Caco-2 (cell line): ENCODE measurements at regions not wholly inside any gene's neighbourhood (a gene's known extent, or its start where the extent isn't known, plus 50 kb on each side); places are given as distances from the start of the nearest gene placed in this dataset.

ENCODE experiments used
- BruUV-seq: library from RNA; stranded (reverse); fragments of 400-500 nt; replicated peaks from 2 replicates; lab custom pipeline; 2021; lab: Mats Ljungman, UMichigan
- CTCF ChIA-PET: fragments of 300-600 bp; sonication (Branson Sonifier 250); formaldehyde crosslinking; loops from one replicate; lab custom pipeline; 2022; ENCODE audit warnings: antibody characterized with exemption; lab: Charles Lee
- POLR2A ChIA-PET: fragments of 300-600 bp; sonication (Branson Sonifier 250); formaldehyde crosslinking; loops from one replicate; lab custom pipeline; 2022; ENCODE audit warnings: antibody characterized with exemption; lab: Charles Lee
- DNase-seq, 2 experiments: peaks; one replicate each; pipeline versions ENCODE4 v3.0.0 to v3.0.0-alpha.2; 2020 to 2022
- H3K27me3 ChIP-seq: replicated peaks from 2 replicates; pipeline ENCODE4 v1.6.0; 2011; ENCODE audit warnings: low read length; ENCODE audit not compliant: control insufficient read depth, insufficient read depth
- H3K36me3 ChIP-seq: 2 replicates; pipeline ENCODE4 v1.5.1; 2011; ENCODE audit warnings: low read length; ENCODE audit not compliant: control insufficient read depth, insufficient read depth
- H3K4me1 ChIP-seq: fragments of 250-450 bp; sonication (Bioruptor Pico); 2 replicates; pipeline ENCODE4 v1.5.1; 2020; ENCODE audit warnings: mild to moderate bottlenecking
- H3K4me3 ChIP-seq: 2 replicates; pipeline ENCODE4 v1.5.1; 2011; ENCODE audit warnings: low read depth, mild to moderate bottlenecking, control low read depth, low read length
- H3K9me3 ChIP-seq: fragments of 250-450 bp; sonication (Bioruptor Pico); 2 replicates; pipeline ENCODE4 v1.5.1; 2020; ENCODE audit warnings: mild to moderate bottlenecking, moderate library complexity
- H3K27ac Mint-ChIP-seq: one replicate; pipeline ENCODE4 v1.8.0; 2022; ENCODE audit warnings: mixed read lengths; ENCODE audit not compliant: unreplicated experiment
- H3K27me3 Mint-ChIP-seq: one replicate; pipeline ENCODE4 v1.8.0; 2022; ENCODE audit warnings: mixed read lengths; ENCODE audit not compliant: insufficient read depth, unreplicated experiment
- H3K36me3 Mint-ChIP-seq: one replicate; pipeline ENCODE4 v1.8.0; 2022; ENCODE audit warnings: mild to moderate bottlenecking, mixed read lengths; ENCODE audit not compliant: insufficient read depth, unreplicated experiment
- H3K4me1 Mint-ChIP-seq: one replicate; pipeline ENCODE4 v1.8.0; 2022; ENCODE audit warnings: low read depth, mixed read lengths; ENCODE audit not compliant: unreplicated experiment
- H3K4me3 Mint-ChIP-seq: one replicate; pipeline ENCODE4 v1.8.0; 2022; ENCODE audit warnings: mild to moderate bottlenecking, moderate library complexity, mixed read lengths; ENCODE audit not compliant: unreplicated experiment
- H3K9me3 Mint-ChIP-seq: one replicate; pipeline ENCODE4 v1.8.0; 2022; ENCODE audit warnings: mixed read lengths; ENCODE audit not compliant: unreplicated experiment
- intact Hi-C: fragments of 100-400 bp; cut with micrococcal nuclease; formaldehyde crosslinking; loops from one replicate; pipeline ENCODE4 v1.10.0; 2022; ENCODE audit not compliant: unreplicated experiment
- TF ChIP-seq, protein P1 (sequence below), 2 experiments: fragments of 200-600 bp in 1 of 2; IDR thresholded peaks; 1 replicate in 1 of 2; 2 replicates in 1 of 2; pipeline versions ENCODE4 v1.5.1 to v1.8.0; 2011 to 2022; ENCODE audit warnings: antibody characterized with exemption in 1 of 2, control low read depth in 1 of 2, inconsistent platforms in 1 of 2, low read depth in 1 of 2, low read length in 1 of 2, mild to moderate bottlenecking in 1 of 2, moderate library complexity in 1 of 2; ENCODE audit not compliant: insufficient read depth in 1 of 2, severe bottlenecking in 1 of 2, unreplicated experiment in 1 of 2

DNA sequence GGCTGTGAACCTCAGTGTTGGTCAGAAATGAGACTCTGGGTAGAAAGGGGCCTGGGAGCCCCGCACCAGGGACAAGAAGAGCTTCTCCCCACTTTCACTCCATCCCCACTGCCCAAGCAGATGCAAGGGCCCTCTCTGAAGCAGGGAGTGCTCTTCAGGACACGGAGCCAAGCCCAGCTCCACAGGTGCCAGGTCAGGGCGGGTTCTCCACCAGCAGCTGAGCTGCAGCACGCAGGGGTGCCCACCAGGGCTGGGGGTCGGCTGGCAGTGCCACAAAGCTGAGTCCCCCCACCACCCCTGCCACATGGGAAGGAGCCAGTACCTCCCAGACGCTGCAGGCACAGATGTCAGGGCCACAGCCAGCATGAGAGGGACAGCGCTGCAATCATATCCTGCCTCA lies 106.2 kb downstream of the INHBB start:
- BruUV-seq, result no TSS peak
- H3K36me3 ChIP-seq, result no peaks in the 10 kb centered on the region
- Mint-ChIP-seq H3K4me1 (peaks cover 10% of the 10 kb centered on the region), H3K27ac (no peak overlapping the region), H3K9me3 (peaks cover 6% of the 10 kb centered on the region), H3K27me3 (no peaks in the 10 kb centered on the region), H3K36me3 (no peaks in the 10 kb centered on the region), H3K4me3 (no peak overlapping the region)
- POLR2A ChIA-PET, result no interaction called here
- H3K4me3 ChIP-seq, result no peak overlapping the region
- DNase-seq, result no peak
- intact Hi-C loops, result no loop called here
- H3K4me1 ChIP-seq, result peaks cover 8% of the 10 kb centered on the region
- CTCF ChIA-PET, result no interaction called here
- H3K9me3 ChIP-seq, result peaks cover 1% of the 10 kb centered on the region; the same call in 1 of the 2 replicates
- H3K27me3 ChIP-seq, result no peaks in the 10 kb centered on the region
- TF ChIP-seq, protein P1, sequence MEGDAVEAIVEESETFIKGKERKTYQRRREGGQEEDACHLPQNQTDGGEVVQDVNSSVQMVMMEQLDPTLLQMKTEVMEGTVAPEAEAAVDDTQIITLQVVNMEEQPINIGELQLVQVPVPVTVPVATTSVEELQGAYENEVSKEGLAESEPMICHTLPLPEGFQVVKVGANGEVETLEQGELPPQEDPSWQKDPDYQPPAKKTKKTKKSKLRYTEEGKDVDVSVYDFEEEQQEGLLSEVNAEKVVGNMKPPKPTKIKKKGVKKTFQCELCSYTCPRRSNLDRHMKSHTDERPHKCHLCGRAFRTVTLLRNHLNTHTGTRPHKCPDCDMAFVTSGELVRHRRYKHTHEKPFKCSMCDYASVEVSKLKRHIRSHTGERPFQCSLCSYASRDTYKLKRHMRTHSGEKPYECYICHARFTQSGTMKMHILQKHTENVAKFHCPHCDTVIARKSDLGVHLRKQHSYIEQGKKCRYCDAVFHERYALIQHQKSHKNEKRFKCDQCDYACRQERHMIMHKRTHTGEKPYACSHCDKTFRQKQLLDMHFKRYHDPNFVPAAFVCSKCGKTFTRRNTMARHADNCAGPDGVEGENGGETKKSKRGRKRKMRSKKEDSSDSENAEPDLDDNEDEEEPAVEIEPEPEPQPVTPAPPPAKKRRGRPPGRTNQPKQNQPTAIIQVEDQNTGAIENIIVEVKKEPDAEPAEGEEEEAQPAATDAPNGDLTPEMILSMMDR (IDR thresholded peaks at IDR 0.05; ENCODE audit: insufficient read depth in 1 of 2, low read depth in 1 of 2, low read length in 1 of 2, severe bottlenecking in 1 of 2, unreplicated experiment in 1 of 2), result no peak

DNA sequence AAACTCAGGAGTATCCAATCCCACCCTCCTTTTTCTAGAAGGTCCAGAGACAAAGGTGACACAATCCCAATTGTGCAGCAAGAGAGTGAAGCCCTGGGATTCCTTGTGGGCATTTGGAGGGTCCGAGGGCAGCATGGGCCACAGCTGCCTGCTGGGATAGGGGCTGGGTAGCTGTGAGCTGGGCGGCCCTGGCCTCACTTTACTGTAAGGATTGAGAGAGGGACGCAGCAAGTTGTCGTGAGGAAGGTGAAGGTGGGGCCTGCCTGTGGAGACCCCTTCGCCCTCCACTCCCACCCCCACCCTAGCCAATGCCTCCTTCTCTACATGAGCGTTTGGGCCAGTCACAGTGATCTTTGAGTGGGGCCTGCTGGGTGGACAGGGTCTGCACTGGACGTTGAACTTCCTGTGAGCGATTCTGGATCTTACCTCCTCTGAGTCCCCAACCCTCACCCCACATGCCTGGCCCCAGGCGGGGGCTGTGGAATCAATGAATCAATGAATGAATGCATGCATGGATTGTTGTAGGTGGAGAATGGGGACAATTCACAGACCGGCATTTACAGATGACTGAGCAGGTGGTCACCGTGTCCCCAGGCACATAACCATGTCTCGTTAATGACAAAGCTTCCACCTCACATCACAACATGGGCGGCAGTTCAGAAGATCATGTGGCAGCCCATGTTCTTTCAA lies 107.2 kb downstream of the INHBB start:
- H3K27me3 ChIP-seq, result no peaks in the 10 kb centered on the region
- no peak for DNase-seq
- TF ChIP-seq, protein P1 (IDR thresholded peaks at IDR 0.05; ENCODE audit: insufficient read depth in 1 of 2, low read depth in 1 of 2, low read length in 1 of 2, severe bottlenecking in 1 of 2, unreplicated experiment in 1 of 2), result no peak
- no peak overlapping the region for H3K4me3 Mint-ChIP-seq
- peaks cover 16% of the 10 kb centered on the region for H3K9me3 Mint-ChIP-seq
- H3K4me3 ChIP-seq, result no peak overlapping the region
- BruUV-seq, result no TSS peak
- H3K27me3 Mint-ChIP-seq, result no peaks in the 10 kb centered on the region
- ChIA-PET POLR2A (no interaction called here), CTCF (no interaction called here)
- intact Hi-C loops, result no loop called here
- H3K27ac Mint-ChIP-seq, result no peak overlapping the region
- no peaks in the 10 kb centered on the region for H3K36me3 ChIP-seq
- H3K4me1 Mint-ChIP-seq, result peaks cover 10% of the 10 kb centered on the region
- no peaks in the 10 kb centered on the region for H3K36me3 Mint-ChIP-seq
- peaks cover 8% of the 10 kb centered on the region; the same call in 1 of the 2 replicates for H3K9me3 ChIP-seq
- peaks cover 8% of the 10 kb centered on the region for H3K4me1 ChIP-seq

DNA sequence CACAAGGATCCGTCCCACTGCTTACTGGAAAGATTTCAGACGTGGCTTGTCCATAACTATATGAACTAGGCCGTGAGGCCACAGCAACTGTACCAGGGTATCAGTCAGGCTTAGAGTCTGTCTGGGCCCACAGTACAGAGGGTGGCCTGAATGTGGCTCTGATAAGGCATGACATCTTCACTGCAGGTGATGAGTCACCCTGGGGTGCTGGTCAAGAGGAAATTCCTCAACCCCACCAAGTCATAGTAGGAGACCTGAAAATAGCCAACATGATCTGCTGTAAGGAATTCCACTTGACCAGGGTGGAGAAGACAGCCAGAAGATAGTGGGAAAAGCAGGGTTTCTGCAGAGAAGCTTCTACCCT lies 107.7 kb downstream of the INHBB start:
- Histone ChIP-seq H3K36me3 (no peaks in the 10 kb centered on the region), H3K4me1 (peaks cover 8% of the 10 kb centered on the region), H3K9me3 (peaks cover 8% of the 10 kb centered on the region; the same call in 1 of the 2 replicates), H3K27me3 (no peaks in the 10 kb centered on the region), H3K4me3 (no peak overlapping the region)
- no TSS peak for BruUV-seq
- intact Hi-C loops, result no loop called here
- TF ChIP-seq, protein P1 (IDR thresholded peaks at IDR 0.05; ENCODE audit: insufficient read depth in 1 of 2, low read depth in 1 of 2, low read length in 1 of 2, severe bottlenecking in 1 of 2, unreplicated experiment in 1 of 2), result no peak
- no peaks in the 10 kb centered on the region for H3K36me3 Mint-ChIP-seq
- no peak overlapping the region for H3K4me3 Mint-ChIP-seq
- ChIA-PET CTCF (no interaction called here), POLR2A (no interaction called here)
- H3K4me1 Mint-ChIP-seq, result peaks cover 10% of the 10 kb centered on the region
- H3K27me3 Mint-ChIP-seq, result no peaks in the 10 kb centered on the region
- H3K9me3 Mint-ChIP-seq, result peaks cover 21% of the 10 kb centered on the region
- DNase-seq, result no peak
- no peak overlapping the region for H3K27ac Mint-ChIP-seq
